Neuronal stem cell (in vitro differentiated cells): ENCODE measurements at regions not wholly inside any gene's neighbourhood (a gene's known extent, or its start where the extent isn't known, plus 50 kb on each side); places are given as distances from the start of the nearest gene placed in this dataset.

ENCODE experiments used
- DNase-seq: peaks from one replicate; pipeline ENCODE4 v3.0.0-alpha.2; 2013; ENCODE audit warnings: low spot score
- H2AFZ ChIP-seq: one replicate; pipeline ENCODE4 v1.6.1; 2013; ENCODE audit warnings: mild to moderate bottlenecking, low read length, inconsistent platforms
- H2AK5ac ChIP-seq: 2 replicates; pipeline ENCODE4 v1.6.1; 2013; ENCODE audit warnings: low read depth, mild to moderate bottlenecking, inconsistent platforms, low read length, moderate library complexity, mixed read lengths
- H2BK120ac ChIP-seq: 2 replicates; pipeline ENCODE4 v1.6.1; 2013; ENCODE audit warnings: low read depth, mild to moderate bottlenecking, inconsistent platforms, low read length, moderate library complexity, mixed read lengths
- H2BK12ac ChIP-seq: one replicate; pipeline ENCODE4 v1.6.1; 2013; ENCODE audit warnings: low read length, inconsistent platforms
- H2BK15ac ChIP-seq: 2 replicates; pipeline ENCODE4 v1.6.1; 2013; ENCODE audit warnings: mild to moderate bottlenecking, low read length, inconsistent platforms, mixed read lengths
- H2BK5ac ChIP-seq: one replicate; pipeline ENCODE4 v1.6.1; 2013; ENCODE audit warnings: inconsistent platforms, mild to moderate bottlenecking, low read length, moderate library complexity
- H3K14ac ChIP-seq: one replicate; pipeline ENCODE4 v1.6.1; 2013; ENCODE audit warnings: low read length, inconsistent platforms
- H3K18ac ChIP-seq: 2 replicates; pipeline ENCODE4 v1.6.1; 2013; ENCODE audit warnings: low read length, inconsistent platforms
- H3K23ac ChIP-seq: 2 replicates; pipeline ENCODE4 v1.6.1; 2013; ENCODE audit warnings: low read depth, mild to moderate bottlenecking, mixed read lengths, low read length, inconsistent platforms; ENCODE audit not compliant: poor library complexity
- H3K27ac ChIP-seq: replicated peaks from 3 replicates; pipeline ENCODE4 v1.5.1; 2013; ENCODE audit warnings: low read length, inconsistent platforms
- H3K27me3 ChIP-seq, 3 experiments: 2 replicates each; pipeline ENCODE4 v1.6.1; 2013; ENCODE audit warnings: low read length in 3 of 3, mild to moderate bottlenecking in 2 of 3, inconsistent platforms in 1 of 3, low read depth in 1 of 3, mixed read lengths in 1 of 3, moderate library complexity in 1 of 3; ENCODE audit not compliant: control insufficient read depth in 3 of 3, insufficient read depth in 3 of 3
- H3K36me3 ChIP-seq, 2 donors: replicated peaks in 1 of 2; 2 replicates each; pipeline ENCODE4 v1.6.1; 2013; ENCODE audit warnings: low read length in 2 of 2; ENCODE audit not compliant: control insufficient read depth in 2 of 2, insufficient read depth in 2 of 2
- H3K4ac ChIP-seq: 2 replicates; pipeline ENCODE4 v1.6.1; 2013; ENCODE audit warnings: inconsistent platforms, mild to moderate bottlenecking, low read length, moderate library complexity
- H3K4me1 ChIP-seq, 2 donors: 1 replicate in 1 of 2; 2 replicates in 1 of 2; pipeline ENCODE4 v1.6.1; 2013; ENCODE audit warnings: low read length in 2 of 2, low read depth in 1 of 2; ENCODE audit not compliant: control insufficient read depth in 2 of 2, insufficient read depth in 1 of 2
- H3K4me2 ChIP-seq: one replicate; pipeline ENCODE4 v1.6.1; 2013; ENCODE audit warnings: mild to moderate bottlenecking, low read length, inconsistent platforms; ENCODE audit not compliant: insufficient read depth, poor library complexity, severe bottlenecking
- H3K4me3 ChIP-seq, 2 donors: 2 replicates each; pipeline ENCODE4 v1.5.1; 2013; ENCODE audit warnings: low read length in 2 of 2, mild to moderate bottlenecking in 2 of 2, inconsistent platforms in 1 of 2, moderate library complexity in 1 of 2
- H3K79me1 ChIP-seq: one replicate; pipeline ENCODE4 v1.6.1; 2013; ENCODE audit warnings: low read depth, mild to moderate bottlenecking, inconsistent platforms, low read length, moderate library complexity
- H3K9ac ChIP-seq: one replicate; pipeline ENCODE4 v1.6.1; 2013; ENCODE audit warnings: mild to moderate bottlenecking, low read depth, low read length, inconsistent platforms; ENCODE audit not compliant: poor library complexity
- H3K9me3 ChIP-seq, 2 donors: replicated peaks in 1 of 2; 2 replicates each; pipeline versions ENCODE3 to v1.6.1; 2013; ENCODE audit warnings: low read length in 2 of 2, mild to moderate bottlenecking in 2 of 2, inconsistent platforms in 1 of 2, low read depth in 1 of 2, mixed read lengths in 1 of 2, moderate library complexity in 1 of 2; ENCODE audit not compliant: control insufficient read depth in 2 of 2, insufficient read depth in 1 of 2
- H4K8ac ChIP-seq: one replicate; pipeline ENCODE4 v1.6.1; 2013; ENCODE audit warnings: low read depth, mild to moderate bottlenecking, inconsistent platforms, low read length, moderate library complexity
- H4K91ac ChIP-seq: one replicate; pipeline ENCODE4 v1.6.1; 2013; ENCODE audit warnings: low read length, low read depth, mild to moderate bottlenecking, inconsistent platforms; ENCODE audit not compliant: poor library complexity
- WGBS, 2 donors: extraction: QIAGEN DNeasy Blood & Tissue Kit; methylation state at CpG; one replicate each; pipeline ENCODE4 v1.1.7; 2013; ENCODE audit warnings: missing lambda C conversion rate in 2 of 2, mixed read lengths in 1 of 2; ENCODE audit not compliant: insufficient read length in 2 of 2, insufficient replicate concordance in 1 of 2; ENCODE audit errors: extremely low coverage in 2 of 2; 5-methylcytosine and 5-hydroxymethylcytosine counted together

DNA sequence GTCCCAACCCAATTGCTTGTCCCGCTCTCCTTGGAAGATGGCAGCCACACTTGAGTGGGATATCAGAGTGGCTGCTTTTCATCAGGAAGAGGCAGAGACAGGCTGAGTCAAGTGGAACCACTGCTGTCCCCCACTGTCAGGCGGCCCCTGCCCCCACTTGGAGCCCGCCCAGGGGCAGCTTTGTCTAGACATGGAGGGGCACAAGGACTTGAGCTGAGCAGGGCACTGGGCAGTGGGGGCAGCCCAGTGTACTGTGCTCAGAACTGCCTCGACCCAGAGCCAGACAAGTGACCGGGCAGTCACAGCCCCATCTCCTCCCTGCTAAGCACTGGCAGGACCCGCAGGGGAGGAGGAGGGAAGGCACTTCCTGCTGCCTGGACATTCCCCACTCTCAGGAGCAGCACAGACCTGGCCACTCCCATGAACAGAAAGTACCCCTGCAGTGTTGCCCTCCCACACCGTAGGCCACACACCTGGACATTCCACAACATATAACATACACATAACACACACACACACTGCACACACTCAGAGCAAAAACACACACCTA is 91.0 kb downstream of the MRPL36 start:
- no CpG with 5 or more reads among the region's 7 CpGs for WGBS, 2 donors
- H2AFZ ChIP-seq: peak overlapping the region; percentile 61
- H3K14ac ChIP-seq: no peak overlapping the region
- peak overlapping the region; percentile 9 for H2AK5ac ChIP-seq
- H3K79me1 ChIP-seq: peaks cover 3% of the 10 kb centered on the region
- peak overlapping the region; percentile 3 for H3K18ac ChIP-seq
- peak overlapping the region; percentile 33 for H2BK15ac ChIP-seq
- no peak overlapping the region for H3K23ac ChIP-seq
- H3K4ac ChIP-seq: no peak overlapping the region
- H3K4me2 ChIP-seq: no peak overlapping the region
- DNase-seq: no peak
- no peaks in the 10 kb centered on the region for H3K36me3 ChIP-seq
- H3K9me3 ChIP-seq: peaks cover 0 to 2% of the 10 kb centered on the region in 2 donors
- H2BK120ac ChIP-seq: no peak overlapping the region
- no peak overlapping the region for H3K9ac ChIP-seq
- peaks cover 9 to 11% of the 10 kb centered on the region in 2 donors for H3K4me1 ChIP-seq
- H3K4me3 ChIP-seq: no peak overlapping the region
- no peak overlapping the region for H2BK12ac ChIP-seq
- H3K27me3 ChIP-seq: no peaks in the 10 kb centered on the region
- H3K27ac ChIP-seq: no peak overlapping the region
- no peak overlapping the region for H4K8ac ChIP-seq
- H2BK5ac ChIP-seq: no peak overlapping the region
- no peak overlapping the region for H4K91ac ChIP-seq

DNA sequence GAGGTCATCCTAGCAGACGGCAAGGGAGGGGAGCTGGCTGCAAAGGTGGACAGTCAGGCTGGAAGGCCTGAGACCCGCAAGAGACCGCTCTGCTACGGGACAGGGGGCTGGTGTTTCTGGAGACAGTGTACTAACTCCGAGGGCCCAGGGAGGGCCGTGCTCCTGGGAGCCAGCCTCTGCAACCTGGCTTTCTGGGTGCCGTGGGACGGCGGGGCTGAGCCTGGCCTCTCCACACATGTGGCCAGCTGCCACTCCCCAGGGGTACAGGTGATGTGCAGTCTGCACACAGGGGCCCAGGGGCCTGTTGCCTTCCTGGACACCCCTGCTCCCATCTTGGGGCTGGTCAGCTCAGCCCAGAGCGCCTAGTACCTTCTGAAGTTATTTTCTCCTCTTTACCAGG is 92.2 kb downstream of the MRPL36 start:
- Histone ChIP-seq H3K79me1 (peaks cover 4% of the 10 kb centered on the region), H2BK12ac (no peak overlapping the region), H3K4ac (no peak overlapping the region), H4K8ac (no peak overlapping the region), H3K4me3 (no peak overlapping the region), H2BK5ac (no peak overlapping the region), H3K14ac (no peak overlapping the region), H2AK5ac (peak overlapping the region; percentile 50), H3K23ac (peak overlapping the region; percentile 81), H2BK15ac (no peak overlapping the region), H4K91ac (no peak overlapping the region), H2BK120ac (peak overlapping the region; percentile 56), H3K18ac (peak overlapping the region; percentile 12), H3K9me3 (peaks cover 0 to 2% of the 10 kb centered on the region in 2 donors), H2AFZ (no peak overlapping the region), H3K4me2 (no peak overlapping the region), H3K27me3 (no peaks in the 10 kb centered on the region), H3K4me1 (peaks cover 9 to 11% of the 10 kb centered on the region in 2 donors), H3K36me3 (no peaks in the 10 kb centered on the region), H3K27ac (no peak overlapping the region), H3K9ac (no peak overlapping the region)
- no peak for DNase-seq
- no CpG with 5 or more reads among the region's 10 CpGs for WGBS, 2 donors

DNA sequence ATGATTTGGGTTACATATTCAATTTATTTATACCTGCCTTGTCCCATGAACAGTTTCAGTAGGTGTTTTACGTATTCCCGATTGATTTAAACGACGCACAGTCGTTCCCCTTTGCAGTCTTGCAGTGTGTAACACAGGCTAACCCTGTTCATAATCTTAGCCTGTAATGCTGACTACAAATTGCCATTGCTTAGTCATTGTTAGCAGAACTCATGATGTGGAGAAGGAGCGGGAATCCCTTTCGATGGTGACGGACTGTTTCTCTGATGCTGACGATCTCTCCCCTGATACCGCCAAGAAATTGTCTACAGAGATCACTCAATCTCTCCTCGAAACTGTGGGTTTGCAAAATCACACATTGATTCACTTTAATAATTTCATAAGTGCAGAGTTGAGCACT is 93.2 kb downstream of the MRPL36 start:
- no peak for DNase-seq
- no peak overlapping the region for H2BK120ac ChIP-seq
- peaks cover 0 to 2% of the 10 kb centered on the region in 2 donors for H3K9me3 ChIP-seq
- WGBS, 2 donors: no CpG with 5 or more reads among the region's 11 CpGs
- H2BK15ac ChIP-seq: no peak overlapping the region
- H3K36me3 ChIP-seq: no peaks in the 10 kb centered on the region
- H3K9ac ChIP-seq: no peak overlapping the region
- no peak overlapping the region for H2BK5ac ChIP-seq
- H3K18ac ChIP-seq: no peak overlapping the region
- H3K4me2 ChIP-seq: no peak overlapping the region
- H3K27ac ChIP-seq: no peak overlapping the region
- H3K4me1 ChIP-seq: peaks cover 9 to 11% of the 10 kb centered on the region in 2 donors
- H2AK5ac ChIP-seq: no peak overlapping the region
- H3K27me3 ChIP-seq: no peaks in the 10 kb centered on the region
- peaks cover 4% of the 10 kb centered on the region for H3K79me1 ChIP-seq
- H3K14ac ChIP-seq: no peak overlapping the region
- H2BK12ac ChIP-seq: no peak overlapping the region
- no peak overlapping the region for H4K8ac ChIP-seq
- no peak overlapping the region for H3K4ac ChIP-seq
- H4K91ac ChIP-seq: no peak overlapping the region
- H3K4me3 ChIP-seq: no peak overlapping the region
- no peak overlapping the region for H3K23ac ChIP-seq
- no peak overlapping the region for H2AFZ ChIP-seq

DNA sequence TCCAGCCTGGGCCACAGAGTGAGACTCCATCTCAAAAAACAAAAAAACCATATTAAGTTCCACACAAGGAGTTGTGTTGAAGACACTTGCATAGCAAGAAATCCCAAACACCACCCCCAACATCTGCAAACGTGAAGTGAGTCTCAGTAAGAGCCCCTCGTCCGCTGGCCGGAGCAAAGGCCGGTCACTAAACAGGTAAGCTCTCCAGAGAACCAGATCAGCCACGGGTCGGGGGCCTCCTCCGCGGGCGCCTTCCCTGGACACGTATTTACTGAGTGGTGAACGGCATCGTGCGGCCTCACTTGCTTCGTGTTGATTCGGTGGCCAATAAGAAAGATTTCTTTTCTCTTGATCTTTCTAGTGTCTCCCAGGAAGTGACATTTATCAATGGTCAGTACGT is 93.6 kb downstream of the MRPL36 start:
- no peak overlapping the region for H3K27ac ChIP-seq
- H3K14ac ChIP-seq: no peak overlapping the region
- no peak overlapping the region for H3K4me2 ChIP-seq
- H2BK5ac ChIP-seq: no peak overlapping the region
- H2AK5ac ChIP-seq: no peak overlapping the region
- no peak overlapping the region for H3K18ac ChIP-seq
- no peak overlapping the region for H3K4me3 ChIP-seq
- no peaks in the 10 kb centered on the region for H3K36me3 ChIP-seq
- peaks cover 4% of the 10 kb centered on the region for H3K79me1 ChIP-seq
- H3K4ac ChIP-seq: no peak overlapping the region
- no peak overlapping the region for H2BK120ac ChIP-seq
- peaks cover 0 to 2% of the 10 kb centered on the region in 2 donors for H3K9me3 ChIP-seq
- no peak overlapping the region for H3K23ac ChIP-seq
- H2BK12ac ChIP-seq: no peak overlapping the region
- H3K27me3 ChIP-seq: no peaks in the 10 kb centered on the region
- no peak overlapping the region for H4K8ac ChIP-seq
- peaks cover 9 to 11% of the 10 kb centered on the region in 2 donors for H3K4me1 ChIP-seq
- no peak overlapping the region for H2BK15ac ChIP-seq
- H3K9ac ChIP-seq: no peak overlapping the region
- no peak for DNase-seq
- H4K91ac ChIP-seq: no peak overlapping the region
- H2AFZ ChIP-seq: no peak overlapping the region
- WGBS, 2 donors: no CpG with 5 or more reads among the region's 17 CpGs
